ENCODE measurements at regions not wholly inside any gene's neighbourhood (a gene's known extent, or its start where the extent isn't known, plus 50 kb on each side); places are given as distances from the start of the nearest gene placed in this dataset.

DNA sequence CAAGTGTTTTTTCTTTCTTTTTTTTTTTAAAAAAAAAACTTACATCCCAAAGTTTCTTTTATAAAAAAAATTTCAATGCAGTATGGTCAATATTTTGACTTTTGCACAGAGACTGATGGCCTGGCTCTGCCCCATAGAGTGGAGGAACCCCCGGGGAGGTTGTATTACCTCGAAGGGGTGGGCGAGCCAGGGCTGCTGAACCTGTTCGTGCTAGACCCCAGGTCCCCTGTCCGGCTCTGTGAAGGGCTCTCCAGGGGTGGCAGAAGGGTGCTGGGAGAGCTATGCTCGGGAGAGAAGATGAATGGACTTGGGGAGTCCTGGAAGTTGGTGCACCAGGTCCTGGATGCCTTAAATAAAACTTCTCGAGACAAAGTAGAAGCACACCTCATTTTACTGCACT, 446.4 kb upstream of the KLF6 start:
- Mint-ChIP-seq H3K36me3 (ENCODE audit: low read depth, unreplicated experiment) (no peaks in the 10 kb centered on the region), H3K9me3 (ENCODE audit: unreplicated experiment) (no peaks in the 10 kb centered on the region)

DNA sequence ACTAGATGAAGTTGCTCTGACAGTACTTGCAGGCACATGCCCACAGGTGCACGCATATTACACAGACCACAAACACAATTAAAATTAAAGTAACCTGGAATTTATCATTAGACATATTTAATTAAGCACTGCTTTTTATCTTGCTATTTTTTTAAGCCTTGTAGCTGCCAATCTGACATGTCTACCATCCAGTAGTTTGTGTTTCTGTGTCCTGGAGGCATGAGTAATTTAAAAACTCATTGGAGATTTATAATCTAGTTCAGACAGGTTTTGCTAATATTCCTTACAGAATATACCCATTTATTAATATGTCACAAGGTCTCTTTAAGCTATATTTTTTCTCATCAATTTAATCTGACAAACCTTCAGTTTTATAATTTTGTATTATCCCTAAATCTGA, 445.0 kb upstream of the KLF6 start:
- H3K27me3 Mint-ChIP-seq (ENCODE audit: unreplicated experiment) = peaks cover 1% of the 10 kb centered on the region
- H3K27ac Mint-ChIP-seq (ENCODE audit: unreplicated experiment) = no peak overlapping the region
- H3K4me3 Mint-ChIP-seq (ENCODE audit: unreplicated experiment) = no peak overlapping the region
- no peaks in the 10 kb centered on the region for H3K9me3 Mint-ChIP-seq (ENCODE audit: unreplicated experiment)
- TF ChIP-seq, protein P1, sequence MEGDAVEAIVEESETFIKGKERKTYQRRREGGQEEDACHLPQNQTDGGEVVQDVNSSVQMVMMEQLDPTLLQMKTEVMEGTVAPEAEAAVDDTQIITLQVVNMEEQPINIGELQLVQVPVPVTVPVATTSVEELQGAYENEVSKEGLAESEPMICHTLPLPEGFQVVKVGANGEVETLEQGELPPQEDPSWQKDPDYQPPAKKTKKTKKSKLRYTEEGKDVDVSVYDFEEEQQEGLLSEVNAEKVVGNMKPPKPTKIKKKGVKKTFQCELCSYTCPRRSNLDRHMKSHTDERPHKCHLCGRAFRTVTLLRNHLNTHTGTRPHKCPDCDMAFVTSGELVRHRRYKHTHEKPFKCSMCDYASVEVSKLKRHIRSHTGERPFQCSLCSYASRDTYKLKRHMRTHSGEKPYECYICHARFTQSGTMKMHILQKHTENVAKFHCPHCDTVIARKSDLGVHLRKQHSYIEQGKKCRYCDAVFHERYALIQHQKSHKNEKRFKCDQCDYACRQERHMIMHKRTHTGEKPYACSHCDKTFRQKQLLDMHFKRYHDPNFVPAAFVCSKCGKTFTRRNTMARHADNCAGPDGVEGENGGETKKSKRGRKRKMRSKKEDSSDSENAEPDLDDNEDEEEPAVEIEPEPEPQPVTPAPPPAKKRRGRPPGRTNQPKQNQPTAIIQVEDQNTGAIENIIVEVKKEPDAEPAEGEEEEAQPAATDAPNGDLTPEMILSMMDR (IDR thresholded peaks at IDR 0.05; ENCODE audit: unreplicated experiment) = no peak
- H3K4me1 Mint-ChIP-seq (ENCODE audit: unreplicated experiment) = no peaks in the 10 kb centered on the region
- no peaks in the 10 kb centered on the region for H3K36me3 Mint-ChIP-seq (ENCODE audit: low read depth, unreplicated experiment)
- no peak for DNase-seq (ENCODE audit: low spot score)

More for the DNA sequence above, 446.4 kb upstream of the KLF6 start:
- Mint-ChIP-seq H3K4me3 (ENCODE audit: unreplicated experiment) (no peak overlapping the region), H3K27me3 (ENCODE audit: unreplicated experiment) (peaks cover 1% of the 10 kb centered on the region), H3K4me1 (ENCODE audit: unreplicated experiment) (no peaks in the 10 kb centered on the region), H3K27ac (ENCODE audit: unreplicated experiment) (no peak overlapping the region)
- DNase-seq (ENCODE audit: low spot score) = no peak
- TF ChIP-seq, protein P1 (IDR thresholded peaks at IDR 0.05; ENCODE audit: unreplicated experiment) = no peak

DNA sequence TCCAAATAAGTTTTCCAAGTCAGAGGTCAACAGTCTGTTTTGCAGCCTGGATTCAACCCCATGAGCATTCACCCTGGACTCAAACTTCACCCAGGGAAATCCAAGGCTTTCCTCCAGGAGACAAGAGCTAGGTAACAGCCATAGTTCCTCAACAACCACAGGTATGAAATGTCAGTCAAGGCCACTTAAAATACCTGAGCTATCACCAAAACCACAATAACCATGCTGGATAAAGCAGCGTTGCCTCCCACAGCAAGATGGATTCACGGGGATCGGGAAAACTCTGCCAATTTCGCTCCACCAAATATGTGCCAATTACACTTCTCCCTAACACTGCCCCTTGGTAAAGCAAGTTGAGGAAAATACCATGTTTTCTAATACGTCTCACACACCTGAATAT, 444.1 kb upstream of the KLF6 start:
- peaks cover 1% of the 10 kb centered on the region for H3K27me3 Mint-ChIP-seq (ENCODE audit: unreplicated experiment)
- H3K27ac Mint-ChIP-seq (ENCODE audit: unreplicated experiment) = no peak overlapping the region
- no peak overlapping the region for H3K4me3 Mint-ChIP-seq (ENCODE audit: unreplicated experiment)
- no peaks in the 10 kb centered on the region for H3K9me3 Mint-ChIP-seq (ENCODE audit: unreplicated experiment)
- no peak for DNase-seq (ENCODE audit: low spot score)
- no peaks in the 10 kb centered on the region for H3K4me1 Mint-ChIP-seq (ENCODE audit: unreplicated experiment)
- no peaks in the 10 kb centered on the region for H3K36me3 Mint-ChIP-seq (ENCODE audit: low read depth, unreplicated experiment)
- TF ChIP-seq, protein P1 (IDR thresholded peaks at IDR 0.05; ENCODE audit: unreplicated experiment) = no peak

DNA sequence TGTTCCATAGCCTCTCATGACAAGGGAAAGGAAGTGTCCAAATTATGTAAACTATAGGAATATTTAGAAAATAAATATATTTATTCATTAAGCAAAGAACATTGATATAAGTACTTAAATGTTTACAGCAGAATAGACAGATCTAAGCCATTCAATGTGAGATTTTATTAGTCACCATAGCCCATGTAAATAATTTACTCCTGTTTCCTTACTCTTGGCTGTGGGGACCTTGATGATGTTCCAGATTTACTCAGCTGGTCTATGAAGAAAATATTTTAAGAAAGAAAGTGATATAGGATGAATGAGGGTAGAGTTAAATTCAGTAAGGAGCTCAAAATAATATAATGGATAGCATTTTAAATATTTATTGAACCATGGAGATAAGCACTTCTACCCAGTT, 442.6 kb upstream of the KLF6 start:
- Mint-ChIP-seq H3K36me3 (ENCODE audit: low read depth, unreplicated experiment) (no peaks in the 10 kb centered on the region), H3K9me3 (ENCODE audit: unreplicated experiment) (no peaks in the 10 kb centered on the region), H3K4me3 (ENCODE audit: unreplicated experiment) (no peak overlapping the region), H3K4me1 (ENCODE audit: unreplicated experiment) (no peaks in the 10 kb centered on the region), H3K27me3 (ENCODE audit: unreplicated experiment) (peaks cover 1% of the 10 kb centered on the region), H3K27ac (ENCODE audit: unreplicated experiment) (no peak overlapping the region)
- DNase-seq (ENCODE audit: low spot score) = no peak
- TF ChIP-seq, protein P1 (IDR thresholded peaks at IDR 0.05; ENCODE audit: unreplicated experiment) = no peak

DNA sequence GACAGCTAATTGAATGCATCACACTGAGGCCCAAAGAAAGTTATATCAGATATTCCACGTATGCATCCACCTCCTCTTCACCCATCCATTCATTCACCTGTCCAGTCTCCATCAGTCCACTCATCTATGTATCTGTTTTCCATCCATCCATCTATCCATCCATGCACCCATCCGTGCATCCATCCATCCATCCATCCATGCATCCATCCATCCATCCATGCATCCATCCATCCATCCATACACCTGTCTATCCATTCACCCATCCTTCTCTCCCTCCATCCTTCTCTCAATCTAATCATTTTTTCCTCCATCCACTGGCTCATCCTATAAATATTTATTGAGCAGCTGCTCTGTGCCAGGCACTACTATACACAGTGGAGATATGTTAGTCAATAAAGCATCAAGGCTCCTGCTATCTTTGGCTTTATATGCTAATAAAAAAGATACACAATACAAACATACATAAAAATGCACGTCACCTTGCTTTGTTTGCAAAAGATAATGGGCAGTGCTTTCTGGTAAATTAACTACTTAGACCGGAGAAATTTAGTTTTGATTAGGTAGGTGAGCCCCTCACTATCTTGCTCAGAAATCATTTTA, 442.0 kb upstream of the KLF6 start:
- no peak for DNase-seq (ENCODE audit: low spot score)
- TF ChIP-seq, protein P1 (IDR thresholded peaks at IDR 0.05; ENCODE audit: unreplicated experiment) = no peak
- no peak overlapping the region for H3K27ac Mint-ChIP-seq (ENCODE audit: unreplicated experiment)
- H3K27me3 Mint-ChIP-seq (ENCODE audit: unreplicated experiment) = peaks cover 1% of the 10 kb centered on the region
- no peaks in the 10 kb centered on the region for H3K4me1 Mint-ChIP-seq (ENCODE audit: unreplicated experiment)
- H3K4me3 Mint-ChIP-seq (ENCODE audit: unreplicated experiment) = no peak overlapping the region
- H3K36me3 Mint-ChIP-seq (ENCODE audit: low read depth, unreplicated experiment) = no peaks in the 10 kb centered on the region
- H3K9me3 Mint-ChIP-seq (ENCODE audit: unreplicated experiment) = no peaks in the 10 kb centered on the region

All from endothelial cell (in vitro differentiated cells).